Tibial artery (tissue), 4 donors: ENCODE measurements at regions not wholly inside any gene's neighbourhood (a gene's known extent, or its start where the extent isn't known, plus 50 kb on each side); places are given as distances from the start of the nearest gene placed in this dataset.

Experiments
- DNase-seq, 2 donors: peaks; one replicate each; pipeline ENCODE4 v3.0.0-alpha.2; 2019
- H3K27ac ChIP-seq, 2 donors: fragments of 200-600 bp; sonication (generic) in 1 of 2; 1 replicate in 1 of 2; 2 replicates in 1 of 2; pipeline ENCODE4 v1.5.1; 2018 to 2019; ENCODE audit warnings: mild to moderate bottlenecking in 1 of 2
- H3K27me3 ChIP-seq, 2 donors: fragments of 200-600 bp; sonication (generic) in 1 of 2; one replicate each; pipeline versions ENCODE4 v1.5.1 to v1.6.0; 2016 to 2019
- H3K36me3 ChIP-seq, 3 donors: fragments of 200-600 bp; sonication (generic) in 2 of 3; one replicate each; pipeline ENCODE4 v1.5.1; 2016 to 2019; ENCODE audit warnings: mild to moderate bottlenecking in 2 of 3
- H3K4me1 ChIP-seq, 4 donors: fragments of 200-600 bp; sonication (generic) in 2 of 4; 1 replicate in 3 of 4; 2 replicates in 1 of 4; pipeline ENCODE4 v1.5.1; 2016 to 2019
- H3K4me3 ChIP-seq, 2 donors: fragments of 200-600 bp; sonication (generic) in 1 of 2; 1 replicate in 1 of 2; 2 replicates in 1 of 2; pipeline ENCODE4 v1.5.1; 2018 to 2019; ENCODE audit warnings: mild to moderate bottlenecking in 2 of 2
- H3K9me3 ChIP-seq, 3 donors: fragments of 200-600 bp; sonication (generic) in 1 of 3; one replicate each; pipeline ENCODE4 v1.5.1; 2016 to 2019
- intact Hi-C: fragments of 100-400 bp; cut with DNase I; formaldehyde crosslinking; loops from one replicate; pipeline ENCODE4 v1.15.0; 2023; ENCODE audit warnings: low total_unique reads
- TF ChIP-seq, protein P1 (sequence below), 2 experiments: fragments of 200-600 bp in 1 of 2; fragments of 450-650 bp in 1 of 2; IDR thresholded peaks; one replicate each; pipeline ENCODE4 v1.5.1; 2017 to 2019; ENCODE audit warnings: antibody characterized with exemption in 2 of 2, mild to moderate bottlenecking in 1 of 2, moderate library complexity in 1 of 2

DNA sequence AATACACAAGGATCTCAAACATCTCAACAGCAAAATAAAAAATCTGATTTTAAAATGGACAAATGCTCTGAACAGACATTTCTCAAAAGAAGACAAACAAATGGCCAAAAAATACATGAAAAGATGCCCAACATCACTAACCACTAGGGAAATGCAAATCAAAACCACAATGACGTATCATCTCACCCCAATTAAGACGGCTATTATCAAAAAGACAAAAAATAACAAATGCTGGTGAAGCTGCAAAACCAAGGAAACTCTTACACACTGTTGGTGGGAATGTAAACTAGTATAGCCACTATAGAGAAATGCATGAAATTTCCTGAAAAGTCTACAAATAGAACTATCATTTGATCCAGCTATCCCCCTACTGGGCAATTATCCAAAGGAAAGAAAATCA, 145.0 kb downstream of the BTG1 start:
- H3K4me3 ChIP-seq, result no peak overlapping the region
- TF ChIP-seq, protein P1, sequence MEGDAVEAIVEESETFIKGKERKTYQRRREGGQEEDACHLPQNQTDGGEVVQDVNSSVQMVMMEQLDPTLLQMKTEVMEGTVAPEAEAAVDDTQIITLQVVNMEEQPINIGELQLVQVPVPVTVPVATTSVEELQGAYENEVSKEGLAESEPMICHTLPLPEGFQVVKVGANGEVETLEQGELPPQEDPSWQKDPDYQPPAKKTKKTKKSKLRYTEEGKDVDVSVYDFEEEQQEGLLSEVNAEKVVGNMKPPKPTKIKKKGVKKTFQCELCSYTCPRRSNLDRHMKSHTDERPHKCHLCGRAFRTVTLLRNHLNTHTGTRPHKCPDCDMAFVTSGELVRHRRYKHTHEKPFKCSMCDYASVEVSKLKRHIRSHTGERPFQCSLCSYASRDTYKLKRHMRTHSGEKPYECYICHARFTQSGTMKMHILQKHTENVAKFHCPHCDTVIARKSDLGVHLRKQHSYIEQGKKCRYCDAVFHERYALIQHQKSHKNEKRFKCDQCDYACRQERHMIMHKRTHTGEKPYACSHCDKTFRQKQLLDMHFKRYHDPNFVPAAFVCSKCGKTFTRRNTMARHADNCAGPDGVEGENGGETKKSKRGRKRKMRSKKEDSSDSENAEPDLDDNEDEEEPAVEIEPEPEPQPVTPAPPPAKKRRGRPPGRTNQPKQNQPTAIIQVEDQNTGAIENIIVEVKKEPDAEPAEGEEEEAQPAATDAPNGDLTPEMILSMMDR (IDR thresholded peaks at IDR 0.05), result no peak
- DNase-seq, result no peak
- peaks cover 0 to 15% (median 8%) of the 10 kb centered on the region in 4 donors for H3K4me1 ChIP-seq
- H3K36me3 ChIP-seq, result no peaks in the 10 kb centered on the region
- no peak overlapping the region for H3K27ac ChIP-seq
- no peaks in the 10 kb centered on the region for H3K27me3 ChIP-seq
- intact Hi-C loops, result no loop called here
- H3K9me3 ChIP-seq, result no peaks in the 10 kb centered on the region

DNA sequence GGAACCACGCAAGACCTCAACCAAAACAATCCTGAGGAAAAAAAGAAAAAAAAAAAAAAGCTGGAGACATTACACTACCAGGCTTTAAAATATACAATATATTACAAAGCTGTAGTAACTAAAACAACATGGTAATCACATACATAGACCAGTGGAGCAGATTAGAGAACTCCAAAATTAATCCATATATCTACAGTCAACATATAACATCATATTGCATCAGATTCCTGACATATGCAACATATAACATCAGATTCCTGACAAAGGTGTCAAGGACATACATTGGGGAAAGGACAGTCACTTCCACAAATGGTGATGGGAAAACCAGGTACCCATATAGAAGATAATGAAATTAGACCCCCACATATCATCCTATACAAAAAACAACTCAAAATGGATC, 145.8 kb downstream of the BTG1 start:
- Histone ChIP-seq H3K9me3 (no peaks in the 10 kb centered on the region), H3K27ac (no peak overlapping the region), H3K36me3 (no peaks in the 10 kb centered on the region), H3K4me3 (no peak overlapping the region), H3K27me3 (no peaks in the 10 kb centered on the region), H3K4me1 (peaks cover 0 to 15% (median 8%) of the 10 kb centered on the region in 4 donors)
- no peak for DNase-seq
- intact Hi-C loops, result no loop called here
- TF ChIP-seq, protein P1 (IDR thresholded peaks at IDR 0.05), result no peak

DNA sequence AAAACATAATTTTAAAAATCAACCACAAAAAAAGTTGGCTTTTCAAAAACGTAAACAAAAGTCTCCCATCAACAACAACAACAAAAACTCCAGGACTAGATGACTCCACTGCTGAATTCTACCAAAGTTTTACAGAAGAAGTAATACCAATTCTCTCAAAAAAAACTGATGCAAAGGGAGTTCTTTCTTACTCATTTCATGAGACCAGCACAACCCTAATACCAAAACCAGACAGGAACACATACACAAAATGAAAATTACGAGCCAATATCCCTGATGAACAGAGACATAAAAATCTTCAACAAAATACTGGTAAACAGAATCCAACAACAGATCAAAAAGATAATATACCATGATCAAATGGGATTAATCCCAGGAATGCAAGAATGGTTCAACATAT, 147.3 kb downstream of the BTG1 start:
- Histone ChIP-seq H3K27me3 (no peaks in the 10 kb centered on the region), H3K36me3 (no peaks in the 10 kb centered on the region), H3K4me3 (no peak overlapping the region), H3K4me1 (peaks cover 0 to 15% (median 8%) of the 10 kb centered on the region in 4 donors), H3K9me3 (no peaks in the 10 kb centered on the region), H3K27ac (no peak overlapping the region)
- no peak for DNase-seq
- TF ChIP-seq, protein P1 (IDR thresholded peaks at IDR 0.05), result no peak
- intact Hi-C loops, result no loop called here

DNA sequence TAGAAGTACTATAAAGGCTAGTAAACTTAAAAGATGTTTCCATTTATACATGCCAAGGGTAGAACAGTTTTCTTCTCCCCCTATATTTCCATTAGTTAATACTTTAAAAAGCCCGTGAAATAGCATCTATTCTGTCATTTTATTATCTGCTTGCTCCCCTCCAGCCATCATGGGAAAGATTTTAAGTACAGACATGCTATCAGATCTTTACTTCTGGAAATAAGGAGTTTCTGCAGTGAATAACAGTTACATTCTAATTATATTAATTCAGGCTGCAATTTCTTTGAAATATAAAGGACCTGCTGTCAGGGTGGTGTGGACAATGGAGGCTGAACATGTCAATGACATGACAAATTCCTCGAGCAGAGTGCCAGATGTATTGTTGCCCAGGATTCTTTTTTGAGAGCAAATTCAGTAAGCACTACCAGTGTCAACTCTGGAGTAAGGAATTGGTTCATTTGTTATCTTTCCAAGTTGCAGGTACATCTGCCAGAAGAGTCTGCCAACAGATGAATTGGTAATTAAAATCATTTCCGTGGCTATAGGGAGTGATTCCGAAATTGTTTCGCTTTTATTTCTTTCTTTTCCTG, 151.3 kb downstream of the BTG1 start:
- no peak overlapping the region for H3K27ac ChIP-seq
- H3K36me3 ChIP-seq, result no peaks in the 10 kb centered on the region
- peaks cover 0 to 25% (median 2%) of the 10 kb centered on the region in 4 donors for H3K4me1 ChIP-seq
- TF ChIP-seq, protein P1 (IDR thresholded peaks at IDR 0.05), result no peak
- no peak overlapping the region for H3K4me3 ChIP-seq
- intact Hi-C loops, result no loop called here
- H3K9me3 ChIP-seq, result no peaks in the 10 kb centered on the region
- no peaks in the 10 kb centered on the region for H3K27me3 ChIP-seq
- no peak for DNase-seq

DNA sequence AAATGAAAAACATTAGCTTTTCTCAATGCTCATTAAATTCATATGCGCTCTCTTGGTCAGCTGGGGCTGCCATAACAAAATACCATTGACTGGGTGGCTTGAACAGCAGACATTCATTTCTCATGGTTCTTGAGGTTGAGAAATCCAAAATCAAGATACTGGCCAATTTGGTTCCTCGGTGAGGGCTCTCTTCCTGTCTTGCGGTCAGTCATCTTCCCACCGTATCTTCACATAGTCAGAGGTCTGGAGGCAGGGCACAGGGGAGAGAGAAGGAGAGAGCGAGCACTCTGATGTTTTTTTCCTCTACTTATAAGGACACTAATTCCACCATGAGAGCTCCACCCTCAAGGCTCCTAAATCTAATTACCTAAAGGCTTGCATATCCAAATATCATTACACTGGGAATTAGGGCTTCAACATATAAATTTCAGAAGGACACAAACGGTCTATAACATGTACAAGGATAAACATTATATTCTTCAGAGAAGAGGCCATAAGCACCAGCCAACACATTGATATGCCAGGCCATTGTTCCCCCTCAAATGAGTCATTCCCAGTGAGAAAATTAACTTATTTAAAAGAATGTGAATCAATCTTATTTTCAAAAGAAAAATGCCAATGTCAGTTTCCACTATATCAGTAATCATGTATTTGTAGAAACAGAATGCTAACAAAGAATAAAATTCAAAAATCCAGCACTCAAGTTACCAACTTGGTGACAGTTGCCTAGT, 152.2 kb downstream of the BTG1 start:
- intact Hi-C loops, result no loop called here
- TF ChIP-seq, protein P1 (IDR thresholded peaks at IDR 0.05), result no peak

More for the DNA sequence above, 152.2 kb downstream of the BTG1 start:
- H3K36me3 ChIP-seq, result no peaks in the 10 kb centered on the region
- no peaks in the 10 kb centered on the region for H3K27me3 ChIP-seq
- H3K4me3 ChIP-seq, result no peak overlapping the region
- DNase-seq, result no peak
- H3K27ac ChIP-seq, result no peak overlapping the region
- H3K4me1 ChIP-seq, result peaks cover 0 to 31% (median 4%) of the 10 kb centered on the region in 4 donors
- no peaks in the 10 kb centered on the region for H3K9me3 ChIP-seq
